Astrocyte of the spinal cord (primary cell): ENCODE measurements at regions not wholly inside any gene's neighbourhood (a gene's known extent, or its start where the extent isn't known, plus 50 kb on each side); places are given as distances from the start of the nearest gene placed in this dataset.

Source experiments
- DNase-seq: peaks from one replicate; pipeline ENCODE4 v3.0.0; 2011; ENCODE audit warnings: low read depth, low spot score
- H3K4me3 ChIP-seq: 2 replicates; pipeline ENCODE4 v1.5.1; 2011; ENCODE audit warnings: low read depth, mild to moderate bottlenecking, low read length, moderate library complexity
- CTCF ChIP-seq: IDR thresholded peaks from 2 replicates; pipeline ENCODE4 v1.5.1; 2012; ENCODE audit warnings: low read depth, mild to moderate bottlenecking, low read length, inconsistent platforms
- in situ Hi-C: cut with HindIII; loops from 2 replicates; pipeline ENCODE4 v1.10.0; 2017; ENCODE audit warnings: low sequenced_read_pairs

- no peak for TF ChIP-seq CTCF
Observed at GRCh38 chr10:78865931-78866717, 202.6 kb upstream of the ZMIZ1 start.

GRCh38 chr10:78866731-78867554 lies 201.8 kb upstream of the ZMIZ1 start:
- in situ Hi-C loops: no loop called here
- DNase-seq: no peak
- H3K4me3 ChIP-seq: no peak overlapping the region
- TF ChIP-seq CTCF: no peak

More at GRCh38 chr10:78865931-78866717, 202.6 kb upstream of the ZMIZ1 start:
- no peak for DNase-seq
- in situ Hi-C loops: no loop called here
- no peak overlapping the region for H3K4me3 ChIP-seq

DNA sequence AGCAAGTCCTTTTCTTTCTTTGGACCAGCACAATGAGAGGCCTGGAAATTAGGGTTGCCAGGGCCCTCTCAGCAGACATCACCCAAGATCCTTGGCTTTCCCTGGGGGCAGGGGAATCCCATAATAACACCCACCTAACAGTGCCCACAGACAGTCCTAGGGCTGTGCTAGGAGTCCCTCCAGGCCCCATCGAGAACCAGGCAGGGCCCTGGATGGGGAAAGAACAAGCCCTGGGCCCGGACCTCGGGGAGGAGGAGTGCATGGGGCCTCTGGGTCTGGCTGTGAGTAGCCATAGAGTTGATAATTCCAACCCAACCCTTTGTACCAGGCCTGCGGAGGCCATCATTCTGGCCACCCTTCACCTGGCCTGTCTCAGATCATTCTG lies 201.2 kb upstream of the ZMIZ1 start:
- no peak for TF ChIP-seq CTCF

DNA sequence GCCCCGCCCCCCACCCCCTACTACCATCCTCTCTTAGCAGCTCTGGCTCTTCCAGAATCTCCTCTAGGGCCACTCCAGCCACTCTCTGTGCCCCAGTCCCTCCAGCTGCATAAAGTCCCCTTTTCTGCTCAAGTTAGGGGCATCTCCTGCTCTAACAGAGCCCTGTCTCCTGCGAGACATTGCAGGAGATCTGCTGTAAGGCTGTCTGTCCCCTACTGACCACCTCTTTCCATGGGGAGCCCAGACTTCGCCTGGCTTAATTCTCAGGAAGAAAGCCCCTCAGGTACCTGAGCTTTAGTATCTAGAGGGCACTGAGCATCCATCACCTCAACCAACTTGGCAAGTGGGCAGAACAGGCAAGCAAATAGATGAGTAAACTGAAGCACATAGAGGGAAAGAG lies 200.7 kb upstream of the ZMIZ1 start:
- H3K4me3 ChIP-seq: no peak overlapping the region
- no peak for TF ChIP-seq CTCF
- in situ Hi-C loops: no loop called here
- DNase-seq: no peak

More for the DNA sequence above, 201.2 kb upstream of the ZMIZ1 start:
- H3K4me3 ChIP-seq: no peak overlapping the region
- DNase-seq: no peak
- in situ Hi-C loops: no loop called here

DNA sequence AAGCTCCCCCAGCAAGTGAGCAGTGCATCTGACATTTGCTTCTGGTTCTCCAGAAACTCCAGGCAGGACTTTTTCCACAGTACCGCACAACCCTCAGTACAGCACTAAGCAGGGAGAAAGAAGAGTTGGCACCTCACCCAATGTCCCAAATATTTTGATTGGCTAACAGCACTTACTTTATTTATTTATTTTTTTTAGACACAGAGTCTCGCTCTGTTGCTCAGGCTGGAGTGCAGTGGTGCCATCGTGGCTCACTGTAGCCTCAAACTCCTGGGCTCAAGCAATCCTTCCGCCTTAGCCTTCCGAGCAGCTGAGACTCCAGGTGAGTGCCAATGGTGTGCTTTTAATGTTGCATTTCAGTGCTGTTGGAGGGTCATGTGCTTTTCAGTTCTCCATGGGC lies 200.3 kb upstream of the ZMIZ1 start:
- H3K4me3 ChIP-seq: no peak overlapping the region
- no peak for DNase-seq
- in situ Hi-C loops: no loop called here
- TF ChIP-seq CTCF: no peak

DNA sequence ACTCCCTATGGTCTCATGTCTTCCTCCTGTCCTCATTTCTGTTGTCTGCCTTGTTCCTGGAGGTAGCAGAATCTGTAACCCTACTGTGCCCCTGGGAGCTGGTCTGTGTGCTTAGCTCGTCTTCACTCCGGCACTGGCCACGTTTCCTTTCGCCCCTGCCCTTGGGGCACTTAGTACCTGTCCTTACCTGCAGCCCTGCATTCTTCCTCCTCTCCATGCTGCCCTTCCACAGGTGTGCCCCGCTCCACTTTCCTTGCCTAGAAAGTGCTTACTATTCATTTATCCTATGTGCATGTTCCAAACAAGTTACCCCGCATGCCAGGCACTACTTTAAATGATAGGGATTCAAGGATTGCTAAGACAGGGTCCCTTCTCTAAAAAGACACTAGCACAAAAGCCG lies 199.9 kb upstream of the ZMIZ1 start:
- H3K4me3 ChIP-seq: no peak overlapping the region
- DNase-seq: no peak
- in situ Hi-C loops: no loop called here
- TF ChIP-seq CTCF: no peak
